HG03060 (cell line): ENCODE measurements at regions not wholly inside any gene's neighbourhood (a gene's known extent, or its start where the extent isn't known, plus 50 kb on each side); places are given as distances from the start of the nearest gene placed in this dataset.
"Not testable (repeated sequence)": the region's sequence is repeated elsewhere in the genome, so short reads cannot be mapped to it uniquely, and the experiment has no call there.

Experiments used
- ATAC-seq: cut with Tn5 transposase; IDR thresholded peaks from one replicate; pipeline ENCODE4 v1.9.1; 2021; ENCODE audit warnings: low read depth, moderate number of reproducible peaks; ENCODE audit not compliant: unreplicated experiment

DNA sequence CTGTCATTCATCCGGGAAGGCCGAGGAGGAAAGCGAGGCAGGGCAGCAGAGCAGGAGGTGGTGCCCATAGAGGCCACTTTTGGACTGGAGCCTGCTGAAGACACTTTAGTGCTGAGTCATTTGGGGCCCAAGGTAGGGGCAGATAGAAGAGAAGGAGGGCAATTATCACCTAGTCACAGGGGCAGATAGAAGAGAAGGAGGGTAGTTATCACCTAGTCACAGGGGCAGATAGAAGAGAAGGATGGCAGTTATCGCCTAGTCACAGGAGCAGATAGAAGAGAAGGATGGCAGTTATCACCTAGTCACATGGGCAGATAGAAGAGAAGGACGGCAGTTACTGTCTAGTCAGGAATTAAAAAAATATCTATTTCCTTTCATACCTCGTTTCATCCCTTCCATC lies 1372.6 kb downstream of the FOXD4L5 start:
- not testable (repeated sequence) for ATAC-seq

DNA sequence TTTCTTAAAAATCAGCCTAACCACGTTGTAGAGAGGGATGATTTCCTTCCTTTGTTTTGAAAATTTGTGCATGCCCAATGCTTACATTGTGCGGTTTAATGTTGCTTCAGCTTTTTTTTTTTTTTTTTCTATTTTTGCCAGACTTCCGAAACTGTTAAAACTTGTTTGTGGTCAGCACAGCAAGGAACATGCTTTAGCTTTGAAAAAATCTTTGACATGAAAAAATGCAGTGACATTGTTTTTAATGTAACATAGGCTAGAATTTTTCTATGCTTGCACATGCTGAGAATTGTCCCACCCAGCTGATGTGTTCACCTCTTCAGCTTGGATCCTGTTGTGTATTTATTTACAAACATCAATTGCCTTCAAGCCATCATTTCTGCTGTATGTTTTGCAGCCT lies 1375.9 kb downstream of the FOXD4L5 start:
- ATAC-seq, result not testable (repeated sequence)

DNA sequence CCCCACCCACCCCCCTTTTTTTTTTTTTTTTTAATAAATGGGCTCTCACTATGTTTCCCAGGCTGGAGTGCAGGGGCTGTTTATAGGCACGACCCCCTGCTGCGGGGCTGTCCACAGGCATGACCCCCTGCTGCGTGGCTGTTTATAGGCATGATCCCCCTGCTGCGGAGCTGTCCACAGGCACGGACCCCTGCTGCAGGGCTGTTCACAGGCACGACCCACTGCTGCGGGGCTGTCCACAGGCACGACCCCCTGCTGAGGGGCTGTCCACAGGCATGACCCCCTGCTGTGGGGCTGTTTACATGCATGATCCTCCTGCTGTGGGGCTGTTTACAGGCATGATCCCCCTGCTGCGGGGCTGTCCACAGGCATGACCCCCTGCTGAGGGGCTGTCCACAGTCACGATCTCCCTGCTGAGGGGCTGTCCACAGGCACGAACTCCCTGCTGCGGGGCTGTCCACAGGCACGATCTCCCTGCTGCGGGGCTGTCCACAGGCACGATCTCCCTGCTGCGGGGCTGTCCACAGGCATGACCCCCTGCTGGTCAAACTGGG lies 1385.3 kb downstream of the FOXD4L5 start:
- ATAC-seq, result not testable (repeated sequence)

DNA sequence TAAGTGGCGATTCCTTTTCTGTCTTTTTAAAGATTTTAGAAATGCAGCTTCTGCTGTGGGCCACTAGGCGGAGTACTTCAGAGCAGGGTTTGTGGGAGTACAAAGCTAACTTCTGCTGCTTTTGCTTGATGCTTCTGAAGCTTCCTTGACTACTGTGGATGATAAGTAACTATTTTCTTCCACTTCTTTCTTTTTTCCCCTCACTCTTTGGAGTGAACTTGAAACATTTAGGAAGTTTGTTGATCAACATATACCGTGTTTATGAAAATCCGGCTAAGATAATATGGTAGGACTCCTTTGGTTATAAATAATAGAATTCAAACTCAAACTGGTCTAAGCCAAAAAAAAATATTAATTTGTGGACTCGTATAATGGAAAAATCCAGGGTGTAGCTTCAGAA lies 1403.6 kb downstream of the FOXD4L5 start:
- ATAC-seq, result not testable (repeated sequence)

GRCh38 chr9:63876380-63876779 lies 1408.6 kb downstream of the FOXD4L5 start:
- ATAC-seq, result not testable (repeated sequence)

- ATAC-seq, result no peak
These were observed 1425.4 kb downstream of the FOXD4L5 start for GRCh38 chr9:63859475-63860215.

DNA sequence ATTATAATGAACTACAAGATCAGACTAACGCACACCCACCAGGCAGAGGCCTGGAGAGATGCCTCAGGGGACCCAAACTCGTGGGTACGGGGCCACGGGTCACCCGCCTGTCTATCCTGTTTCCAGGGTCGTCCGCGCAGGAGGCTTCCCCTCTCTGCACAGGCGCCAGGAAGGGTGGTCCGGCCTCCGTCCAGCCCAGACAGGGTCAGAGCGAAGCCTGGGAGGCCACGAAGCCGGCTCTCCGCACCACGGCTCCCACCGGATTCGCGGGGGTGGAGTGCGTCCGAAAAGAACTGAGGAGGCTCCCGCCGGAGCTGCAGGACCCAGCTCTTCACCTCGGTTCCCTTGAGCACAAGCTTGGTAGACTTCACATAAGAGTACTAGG lies 1425.9 kb downstream of the FOXD4L5 start:
- not testable (repeated sequence) for ATAC-seq

DNA sequence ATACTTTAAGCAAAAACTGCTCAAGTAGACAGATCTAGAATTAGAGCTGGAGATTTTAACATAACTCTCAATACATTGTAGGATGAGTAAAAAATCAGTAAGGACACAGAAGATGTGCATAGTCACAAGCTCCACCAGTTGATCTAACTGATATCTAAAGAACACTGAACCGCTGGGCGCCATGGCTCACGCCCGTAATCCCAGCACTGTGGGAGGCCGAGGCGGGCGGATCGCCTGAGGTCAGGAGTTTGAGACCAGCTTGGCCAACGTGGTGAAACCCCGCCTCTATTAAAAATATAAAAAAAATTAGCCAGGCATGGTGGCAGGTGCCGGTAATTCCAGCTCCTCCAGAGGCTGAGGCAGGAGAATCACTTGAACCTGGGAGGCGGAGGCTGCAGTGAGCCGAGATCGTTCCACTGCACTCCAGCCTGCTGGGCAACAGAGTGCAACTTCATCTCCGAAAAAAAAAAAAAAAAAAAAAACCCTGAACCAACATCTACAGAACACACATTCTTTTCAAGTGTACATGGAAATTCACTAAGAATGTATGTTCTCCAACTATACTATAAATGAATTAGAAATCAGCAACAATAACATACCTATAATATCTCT lies 1431.8 kb downstream of the FOXD4L5 start:
- not testable (repeated sequence) for ATAC-seq

DNA sequence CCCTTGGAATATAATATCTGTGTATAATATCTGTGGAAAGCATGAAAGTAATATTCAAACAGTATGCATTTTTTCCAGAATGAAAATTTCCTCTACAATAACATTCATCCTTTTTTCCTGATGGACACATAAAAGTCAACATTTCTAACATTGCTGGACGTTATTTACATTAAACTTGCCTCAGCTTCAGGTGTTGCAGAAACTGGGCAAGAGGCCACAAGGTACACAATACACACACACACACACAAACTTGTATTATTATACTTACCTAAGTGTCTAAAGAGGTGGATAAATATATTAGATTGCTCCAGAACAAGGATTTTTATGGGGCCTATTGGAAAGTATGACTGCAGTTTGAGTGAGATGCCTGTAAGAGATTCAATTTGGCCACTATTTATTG lies 1460.2 kb downstream of the FOXD4L5 start:
- ATAC-seq, result not testable (repeated sequence)

GRCh38 chr9:63823375-63824201 lies 1461.4 kb downstream of the FOXD4L5 start:
- not testable (repeated sequence) for ATAC-seq

GRCh38 chr9:63822615-63823374 lies 1462.2 kb downstream of the FOXD4L5 start:
- ATAC-seq, result not testable (repeated sequence)

DNA sequence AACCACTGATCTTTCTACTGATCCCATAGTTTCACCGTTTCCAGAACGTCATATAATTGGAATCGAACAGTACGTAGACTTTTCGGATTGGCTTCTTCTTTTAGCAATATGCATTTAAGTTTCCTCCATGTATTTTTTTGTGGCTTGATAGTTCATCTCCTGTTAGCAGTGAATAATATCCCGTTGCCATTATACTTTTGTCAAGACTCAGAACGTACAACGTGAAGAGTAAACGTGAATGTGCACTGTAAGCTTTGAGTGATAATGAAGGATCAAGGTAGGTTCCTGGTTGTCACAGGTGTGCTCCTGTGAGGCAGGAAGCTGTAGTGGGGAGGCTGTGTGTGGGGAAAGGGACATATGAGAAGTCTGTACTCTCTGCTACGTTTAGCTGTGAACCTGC lies 1463.7 kb downstream of the FOXD4L5 start:
- ATAC-seq, result not testable (repeated sequence)

DNA sequence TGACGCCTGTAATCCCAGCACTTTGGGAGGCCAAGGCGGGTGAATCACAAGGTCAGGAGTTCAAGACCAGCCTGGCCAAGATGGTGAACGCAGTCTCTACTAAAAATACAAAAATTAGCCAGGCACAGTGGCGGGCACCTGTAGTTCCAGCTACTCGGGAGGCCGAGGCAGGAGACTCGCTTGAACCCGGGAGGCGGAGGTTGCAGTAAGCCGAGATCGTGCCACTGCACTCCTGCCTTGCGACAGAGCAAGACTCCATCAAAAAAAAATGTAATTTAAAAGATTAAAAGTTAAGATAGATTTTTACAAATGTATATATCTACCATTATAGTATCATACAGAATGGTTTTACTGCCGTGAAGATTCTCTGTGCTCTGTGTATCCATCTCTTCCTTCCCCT lies 1464.1 kb downstream of the FOXD4L5 start:
- not testable (repeated sequence) for ATAC-seq

GRCh38 chr9:63820383-63820782 lies 1464.6 kb downstream of the FOXD4L5 start:
- not testable (repeated sequence) for ATAC-seq

GRCh38 chr9:63817622-63818518 lies 1467.1 kb downstream of the FOXD4L5 start:
- peak; percentile 44 for ATAC-seq

DNA sequence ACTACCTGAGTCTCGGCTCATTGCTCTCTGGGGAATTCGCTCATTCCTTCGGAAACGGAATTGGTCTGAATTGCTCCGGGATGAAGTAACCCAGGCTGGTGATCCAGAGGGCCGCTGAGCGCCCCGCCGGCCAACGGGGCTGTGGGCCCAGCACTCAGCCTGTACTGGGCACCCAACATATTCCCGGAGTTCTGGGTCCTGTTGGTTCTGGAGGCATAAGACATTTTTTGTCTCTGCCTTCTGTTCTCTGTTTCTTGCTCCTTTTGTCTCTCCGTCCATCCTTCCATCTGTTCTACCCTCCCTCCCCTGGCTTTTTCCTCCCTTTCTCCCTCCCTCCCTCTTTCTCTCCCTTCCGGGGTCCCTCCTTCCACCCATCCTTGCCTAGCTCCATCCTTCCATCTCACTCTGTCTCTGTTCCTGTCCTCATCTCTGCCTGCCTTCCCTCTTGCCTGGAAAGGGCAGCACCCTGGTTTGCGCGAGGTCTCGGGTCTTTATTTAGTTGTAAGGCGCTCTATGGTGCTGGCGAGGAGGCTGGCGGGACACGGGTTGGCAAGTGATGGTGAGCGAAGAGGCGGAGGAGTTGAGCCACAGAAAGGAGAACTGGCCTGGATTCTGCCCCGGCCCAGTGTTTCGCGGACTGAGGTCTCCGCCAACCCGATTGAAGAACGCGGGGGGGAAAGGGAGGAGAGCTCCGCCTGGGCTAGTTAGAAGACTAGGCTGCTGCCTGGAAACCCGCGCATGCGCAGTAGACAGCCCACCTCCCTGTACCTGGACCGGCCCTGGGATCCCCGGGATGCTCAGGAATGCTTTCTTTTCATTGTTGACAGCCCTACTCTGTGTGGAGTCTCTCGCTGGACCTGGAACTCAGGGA lies 1468.0 kb downstream of the FOXD4L5 start:
- peak; percentile 62 for ATAC-seq

DNA sequence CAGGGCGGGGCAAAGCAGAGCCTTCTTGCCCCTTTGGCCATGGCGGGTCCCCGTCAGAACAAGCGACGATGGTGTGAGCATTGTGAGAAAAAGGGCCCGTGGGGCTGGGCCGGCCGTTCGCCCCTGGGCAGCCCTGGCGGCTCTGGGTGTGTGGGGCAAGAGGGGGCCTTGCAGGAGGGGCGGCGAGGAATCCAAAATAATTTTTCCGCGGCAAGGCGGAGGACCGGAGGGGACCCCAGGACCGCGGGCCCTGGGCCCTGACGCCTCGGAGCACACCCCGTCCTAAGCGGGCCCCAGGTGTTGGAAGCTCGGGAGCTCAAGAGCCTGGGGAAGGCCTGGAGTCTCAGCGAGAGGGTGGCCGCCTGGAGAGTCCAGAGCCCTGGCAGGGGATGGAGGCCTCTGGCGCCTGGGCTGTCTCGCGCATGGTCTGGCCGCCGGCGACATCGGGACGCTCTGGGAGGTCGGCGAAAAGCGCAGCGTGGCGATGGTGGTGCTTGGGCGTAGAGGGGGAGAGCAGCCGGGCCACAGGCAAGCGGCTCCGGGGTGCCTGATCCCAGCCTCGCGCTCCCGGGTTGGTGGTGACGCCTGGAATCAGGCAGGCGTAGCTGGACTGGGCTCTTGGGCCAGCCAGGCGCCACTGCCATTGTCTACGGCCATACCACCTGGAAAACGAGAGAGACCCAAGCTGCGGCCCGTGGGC lies 1469.9 kb downstream of the FOXD4L5 start:
- not testable (repeated sequence) for ATAC-seq
